GM23338 (cell line): ENCODE measurements at regions not wholly inside any gene's neighbourhood (a gene's known extent, or its start where the extent isn't known, plus 50 kb on each side); places are given as distances from the start of the nearest gene placed in this dataset.

Source experiments
- ATAC-seq: fragments of 200-7000 bp; cut with Tn5 transposase; 3 replicates; pipeline ENCODE4 v1.9.1; 2020
- DNase-seq: peaks from one replicate; pipeline ENCODE4 v3.0.0-alpha.2; 2015; ENCODE audit warnings: low spot score
- H2AFZ ChIP-seq: fragments of 200-600 bp; sonication (generic); 2 replicates; pipeline ENCODE4 v1.8.0; 2016; ENCODE audit warnings: antibody characterized with exemption, mild to moderate bottlenecking, moderate library complexity
- H3F3A ChIP-seq: fragments of 200-600 bp; sonication (generic); replicated peaks from 2 replicates; pipeline ENCODE4 v1.8.0; 2017; ENCODE audit warnings: antibody characterized with exemption, mixed run types, low read depth
- H3K27ac ChIP-seq: fragments of 200-600 bp; sonication (generic); 2 replicates; pipeline ENCODE4 v1.6.1; 2016; ENCODE audit warnings: low read depth
- H3K27me3 ChIP-seq: fragments of 200-600 bp; sonication (generic); 2 replicates; pipeline ENCODE4 v1.8.0; 2016; ENCODE audit warnings: mild to moderate bottlenecking, mixed run types, moderate library complexity; ENCODE audit not compliant: insufficient read depth
- H3K36me3 ChIP-seq: fragments of 200-600 bp; sonication (generic); 2 replicates; pipeline ENCODE4 v1.8.0; 2016; ENCODE audit warnings: mild to moderate bottlenecking; ENCODE audit not compliant: insufficient read depth
- H3K4me1 ChIP-seq: fragments of 200-600 bp; sonication (generic); 2 replicates; pipeline ENCODE4 v1.8.0; 2016; ENCODE audit warnings: mild to moderate bottlenecking, moderate library complexity; ENCODE audit not compliant: insufficient read depth
- H3K4me2 ChIP-seq: fragments of 200-600 bp; sonication (generic); 2 replicates; pipeline ENCODE4 v1.7.1; 2017; ENCODE audit warnings: mixed run types
- H3K4me3 ChIP-seq: fragments of 200-600 bp; sonication (generic); 2 replicates; pipeline ENCODE4 v1.6.1; 2016; ENCODE audit warnings: mixed run types
- H3K79me2 ChIP-seq: fragments of 200-600 bp; sonication (generic); replicated peaks from 2 replicates; pipeline ENCODE4 v1.8.0; 2017; ENCODE audit warnings: mild to moderate bottlenecking; ENCODE audit not compliant: insufficient read depth
- H3K9me2 ChIP-seq: fragments of 200-600 bp; sonication (generic); 2 replicates; pipeline ENCODE4 v1.8.0; 2017; ENCODE audit not compliant: insufficient read depth
- H4K20me1 ChIP-seq: fragments of 200-600 bp; sonication (generic); replicated peaks from 2 replicates; pipeline ENCODE4 v1.8.0; 2017; ENCODE audit warnings: mild to moderate bottlenecking; ENCODE audit not compliant: insufficient read depth
- H3K27ac Mint-ChIP-seq: 2 replicates; pipeline ENCODE4 v1.8.0; 2020; ENCODE audit warnings: inconsistent platforms, mild to moderate bottlenecking, moderate library complexity, mixed read lengths
- H3K27me3 Mint-ChIP-seq: 3 replicates; pipeline ENCODE4 v1.8.0; 2022; ENCODE audit warnings: low read depth, mild to moderate bottlenecking, moderate library complexity, mixed read lengths, inconsistent platforms; ENCODE audit not compliant: insufficient read depth, poor library complexity
- H3K36me3 Mint-ChIP-seq: 3 replicates; pipeline ENCODE4 v1.8.0; 2021; ENCODE audit warnings: low read depth, mild to moderate bottlenecking, inconsistent platforms, moderate library complexity, mixed read lengths
- H3K4me1 Mint-ChIP-seq: 3 replicates; pipeline ENCODE4 v1.8.0; 2020; ENCODE audit warnings: mild to moderate bottlenecking, inconsistent platforms, mixed read lengths
- H3K4me3 Mint-ChIP-seq: 3 replicates; pipeline ENCODE4 v1.8.0; 2021; ENCODE audit warnings: moderate library complexity, mild to moderate bottlenecking, inconsistent platforms, mixed read lengths
- H3K9me3 Mint-ChIP-seq: 3 replicates; pipeline ENCODE4 v1.8.0; 2020; ENCODE audit warnings: moderate library complexity, mild to moderate bottlenecking, inconsistent platforms, mixed read lengths
- CREB1 ChIP-seq: fragments of 250-450 bp; sonication (Bioruptor Pico); IDR thresholded peaks from 2 replicates; pipeline ENCODE4 v1.5.0; 2020; ENCODE audit warnings: low read depth, mild to moderate bottlenecking, moderate library complexity
- EZH2 ChIP-seq: fragments of 200-600 bp; sonication (generic); IDR thresholded peaks from one replicate; pipeline ENCODE4 v1.8.0; 2017; ENCODE audit warnings: antibody characterized with exemption, mild to moderate bottlenecking, low read depth; ENCODE audit not compliant: unreplicated experiment
- EZH2phosphoT487 ChIP-seq: fragments of 200-600 bp; sonication (generic); IDR thresholded peaks from one replicate; pipeline ENCODE4 v1.8.1; 2018; ENCODE audit warnings: antibody characterized with exemption; ENCODE audit not compliant: unreplicated experiment
- JUNB ChIP-seq: IDR thresholded peaks from one replicate; pipeline ENCODE4 v1.6.1; 2016; ENCODE audit warnings: antibody characterized with exemption; ENCODE audit not compliant: unreplicated experiment
- NANOG ChIP-seq: IDR thresholded peaks from 2 replicates; pipeline ENCODE4 v1.6.1; 2016; ENCODE audit warnings: antibody characterized with exemption, borderline replicate concordance
- POLR2AphosphoS5 ChIP-seq: IDR thresholded peaks from 2 replicates; pipeline ENCODE4 v1.6.1; 2016; ENCODE audit warnings: antibody characterized with exemption, low read depth
- STAT1 ChIP-seq: IDR thresholded peaks from one replicate; pipeline ENCODE4 v1.6.1; 2016; ENCODE audit warnings: antibody characterized with exemption; ENCODE audit not compliant: unreplicated experiment
- ZNF114 ChIP-seq: fragments of 250-450 bp; sonication (Bioruptor Pico); IDR thresholded peaks from 2 replicates; pipeline ENCODE4 v1.5.0; 2020; ENCODE audit warnings: mild to moderate bottlenecking, moderate library complexity
- ZNF331 ChIP-seq: fragments of 250-450 bp; sonication (Bioruptor Pico); IDR thresholded peaks from 2 replicates; pipeline ENCODE4 v1.5.0; 2020; ENCODE audit warnings: low read depth, mild to moderate bottlenecking, moderate library complexity
- TF ChIP-seq, protein P1 (sequence below), 2 experiments: fragments of 200-600 bp in 1 of 2; sonication (generic) in 1 of 2; conservative IDR thresholded peaks; 2 replicates each; pipeline versions ENCODE4 v1.5.1 to v1.6.1; 2016 to 2017; ENCODE audit warnings: antibody characterized with exemption in 2 of 2, low read depth in 2 of 2, mild to moderate bottlenecking in 2 of 2, moderate library complexity in 1 of 2
- TF ChIP-seq, protein P2 (sequence below): IDR thresholded peaks from 2 replicates; pipeline ENCODE4 v1.6.1; 2016; ENCODE audit warnings: antibody characterized with exemption
- TF ChIP-seq, protein P3 (sequence below): IDR thresholded peaks from one replicate; pipeline ENCODE4 v1.6.1; 2018; ENCODE audit warnings: antibody characterized with exemption; ENCODE audit not compliant: unreplicated experiment

DNA sequence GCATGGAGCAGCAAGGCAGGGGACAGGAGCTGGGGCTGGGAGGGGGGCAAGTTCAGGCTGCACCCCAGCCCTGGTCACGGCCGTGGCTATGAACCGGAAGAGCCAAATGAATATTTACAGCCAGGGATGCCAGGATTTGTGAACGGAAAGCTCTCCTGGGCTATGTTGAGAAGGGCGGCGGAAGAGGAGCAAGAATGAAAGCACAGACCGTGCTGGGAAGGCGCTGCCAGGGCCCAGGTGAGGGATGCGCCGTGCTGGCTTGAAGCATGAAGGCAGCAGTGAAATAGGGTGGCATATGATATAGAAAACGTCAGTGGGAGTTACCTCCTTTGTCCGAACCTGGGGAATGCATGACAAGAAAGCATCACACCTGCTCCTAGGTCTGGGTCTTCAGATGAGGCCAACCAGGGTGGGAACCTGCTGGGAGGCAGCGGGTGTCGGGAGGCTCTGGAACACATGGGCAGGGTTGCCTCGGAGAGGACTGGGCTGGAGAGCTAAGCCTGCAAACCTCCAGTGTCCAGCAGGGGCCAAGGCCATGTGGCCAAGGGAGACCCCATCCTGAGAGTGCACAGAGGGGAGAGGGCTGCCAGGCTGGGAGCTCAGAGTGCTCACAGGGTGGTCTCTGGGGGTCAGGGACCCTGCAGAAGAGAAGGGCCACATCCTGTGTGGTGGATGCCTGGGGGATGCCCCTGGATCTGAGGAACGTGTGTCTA, 120.6 kb upstream of the TCERG1L start:
- Histone ChIP-seq H3K36me3 (no peaks in the 10 kb centered on the region), H3K79me2 (no peaks in the 10 kb centered on the region), H3K4me2 (no peak overlapping the region), H4K20me1 (no peaks in the 10 kb centered on the region), H3F3A (no peaks in the 10 kb centered on the region), H3K9me2 (no peaks in the 10 kb centered on the region), H2AFZ (no peak overlapping the region), H3K27me3 (no peaks in the 10 kb centered on the region), H3K4me1 (no peaks in the 10 kb centered on the region), H3K4me3 (no peak overlapping the region), H3K27ac (no peak overlapping the region)
- TF ChIP-seq CREB1 (CRISPR knock-in tag) = no peak
- no peak overlapping the region for H3K4me3 Mint-ChIP-seq
- peaks cover 3% of the 10 kb centered on the region for H3K27me3 Mint-ChIP-seq
- no peaks in the 10 kb centered on the region for H3K4me1 Mint-ChIP-seq
- no peak overlapping the region for H3K27ac Mint-ChIP-seq
- H3K36me3 Mint-ChIP-seq = peaks cover 27% of the 10 kb centered on the region; the same call in 2 of the 3 replicates
- no peak for DNase-seq
- no peak for ATAC-seq
- H3K9me3 Mint-ChIP-seq = peaks cover 95% of the 10 kb centered on the region

DNA sequence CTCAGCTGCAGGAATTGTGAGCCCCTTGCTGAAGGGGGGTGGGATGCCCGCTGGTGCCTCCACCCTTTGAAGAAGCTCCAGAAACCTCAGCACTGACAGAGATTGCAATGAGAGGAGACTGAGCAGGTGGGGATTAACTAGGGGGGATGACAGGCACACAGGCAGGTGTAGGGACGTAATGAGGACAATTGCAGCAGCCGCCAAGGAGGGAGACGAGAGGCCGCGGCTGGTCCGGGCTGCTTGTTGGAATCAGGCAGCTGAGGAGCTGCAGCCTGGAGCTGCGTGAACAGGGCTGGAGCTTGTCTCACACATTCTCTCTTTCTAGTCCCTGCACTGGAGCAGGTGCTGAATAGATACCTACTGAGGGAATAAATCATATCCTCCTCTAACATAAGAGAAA, 122.0 kb upstream of the TCERG1L start:
- H3K27me3 Mint-ChIP-seq = peaks cover 3% of the 10 kb centered on the region
- Histone ChIP-seq H3K4me2 (no peak overlapping the region), H3K79me2 (no peaks in the 10 kb centered on the region), H3K27me3 (no peaks in the 10 kb centered on the region), H3K36me3 (no peaks in the 10 kb centered on the region), H3F3A (no peaks in the 10 kb centered on the region), H3K4me3 (no peak overlapping the region), H2AFZ (no peak overlapping the region), H3K4me1 (no peaks in the 10 kb centered on the region), H3K27ac (no peak overlapping the region), H4K20me1 (no peaks in the 10 kb centered on the region), H3K9me2 (no peaks in the 10 kb centered on the region)
- ATAC-seq (no peak), DNase-seq (no peak)
- H3K4me1 Mint-ChIP-seq = no peaks in the 10 kb centered on the region
- no peak overlapping the region for H3K4me3 Mint-ChIP-seq
- peaks cover 22% of the 10 kb centered on the region; the same call in 2 of the 3 replicates for H3K36me3 Mint-ChIP-seq
- H3K9me3 Mint-ChIP-seq = peaks cover 96% of the 10 kb centered on the region
- no peak overlapping the region for H3K27ac Mint-ChIP-seq
- TF ChIP-seq STAT1 = no peak
- no peak for TF ChIP-seq CREB1 (CRISPR knock-in tag)
- TF ChIP-seq ZNF331 (CRISPR knock-in tag) = no peak
- TF ChIP-seq, protein P1, sequence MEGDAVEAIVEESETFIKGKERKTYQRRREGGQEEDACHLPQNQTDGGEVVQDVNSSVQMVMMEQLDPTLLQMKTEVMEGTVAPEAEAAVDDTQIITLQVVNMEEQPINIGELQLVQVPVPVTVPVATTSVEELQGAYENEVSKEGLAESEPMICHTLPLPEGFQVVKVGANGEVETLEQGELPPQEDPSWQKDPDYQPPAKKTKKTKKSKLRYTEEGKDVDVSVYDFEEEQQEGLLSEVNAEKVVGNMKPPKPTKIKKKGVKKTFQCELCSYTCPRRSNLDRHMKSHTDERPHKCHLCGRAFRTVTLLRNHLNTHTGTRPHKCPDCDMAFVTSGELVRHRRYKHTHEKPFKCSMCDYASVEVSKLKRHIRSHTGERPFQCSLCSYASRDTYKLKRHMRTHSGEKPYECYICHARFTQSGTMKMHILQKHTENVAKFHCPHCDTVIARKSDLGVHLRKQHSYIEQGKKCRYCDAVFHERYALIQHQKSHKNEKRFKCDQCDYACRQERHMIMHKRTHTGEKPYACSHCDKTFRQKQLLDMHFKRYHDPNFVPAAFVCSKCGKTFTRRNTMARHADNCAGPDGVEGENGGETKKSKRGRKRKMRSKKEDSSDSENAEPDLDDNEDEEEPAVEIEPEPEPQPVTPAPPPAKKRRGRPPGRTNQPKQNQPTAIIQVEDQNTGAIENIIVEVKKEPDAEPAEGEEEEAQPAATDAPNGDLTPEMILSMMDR (conservative IDR thresholded peaks at IDR 0.05; ENCODE audit: low read depth in 2 of 2) = no peak

DNA sequence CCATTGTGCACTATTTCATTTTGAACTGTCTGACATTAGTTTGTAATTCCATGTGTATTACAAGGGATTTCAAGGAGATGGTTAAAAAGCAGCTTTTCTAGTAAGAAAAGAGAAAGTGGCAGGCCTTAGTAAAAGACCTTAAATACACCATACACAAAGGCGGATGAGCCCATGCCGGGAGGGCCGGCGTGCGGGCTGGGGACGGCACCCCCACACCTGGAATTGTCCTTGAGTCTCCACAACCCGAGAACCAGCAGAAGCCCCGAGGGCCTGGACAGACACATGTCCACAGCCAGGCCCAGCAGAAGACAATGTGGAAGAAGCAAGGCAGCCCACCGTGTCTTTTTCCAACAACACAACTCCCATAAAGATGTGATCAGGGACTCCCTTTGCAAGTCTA, 123.7 kb upstream of the TCERG1L start:
- Mint-ChIP-seq H3K4me1 (no peaks in the 10 kb centered on the region), H3K27me3 (peaks cover 7% of the 10 kb centered on the region), H3K36me3 (peaks cover 20% of the 10 kb centered on the region), H3K27ac (no peak overlapping the region), H3K9me3 (peaks cover 94% of the 10 kb centered on the region), H3K4me3 (no peak overlapping the region)
- H3K4me3 ChIP-seq = no peak overlapping the region
- no peaks in the 10 kb centered on the region for H3K36me3 ChIP-seq
- H4K20me1 ChIP-seq = no peaks in the 10 kb centered on the region
- DNase-seq (no peak), ATAC-seq (no peak)
- H3F3A ChIP-seq = no peaks in the 10 kb centered on the region
- no peak for TF ChIP-seq CREB1 (CRISPR knock-in tag)
- TF ChIP-seq, protein P2, sequence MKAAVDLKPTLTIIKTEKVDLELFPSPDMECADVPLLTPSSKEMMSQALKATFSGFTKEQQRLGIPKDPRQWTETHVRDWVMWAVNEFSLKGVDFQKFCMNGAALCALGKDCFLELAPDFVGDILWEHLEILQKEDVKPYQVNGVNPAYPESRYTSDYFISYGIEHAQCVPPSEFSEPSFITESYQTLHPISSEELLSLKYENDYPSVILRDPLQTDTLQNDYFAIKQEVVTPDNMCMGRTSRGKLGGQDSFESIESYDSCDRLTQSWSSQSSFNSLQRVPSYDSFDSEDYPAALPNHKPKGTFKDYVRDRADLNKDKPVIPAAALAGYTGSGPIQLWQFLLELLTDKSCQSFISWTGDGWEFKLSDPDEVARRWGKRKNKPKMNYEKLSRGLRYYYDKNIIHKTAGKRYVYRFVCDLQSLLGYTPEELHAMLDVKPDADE = no peak
- TF ChIP-seq ZNF114 = no peak
- no peak for TF ChIP-seq NANOG
- no peak for TF ChIP-seq JUNB
- TF ChIP-seq EZH2 = no peak
- no peak for TF ChIP-seq EZH2phosphoT487
- TF ChIP-seq, protein P3, sequence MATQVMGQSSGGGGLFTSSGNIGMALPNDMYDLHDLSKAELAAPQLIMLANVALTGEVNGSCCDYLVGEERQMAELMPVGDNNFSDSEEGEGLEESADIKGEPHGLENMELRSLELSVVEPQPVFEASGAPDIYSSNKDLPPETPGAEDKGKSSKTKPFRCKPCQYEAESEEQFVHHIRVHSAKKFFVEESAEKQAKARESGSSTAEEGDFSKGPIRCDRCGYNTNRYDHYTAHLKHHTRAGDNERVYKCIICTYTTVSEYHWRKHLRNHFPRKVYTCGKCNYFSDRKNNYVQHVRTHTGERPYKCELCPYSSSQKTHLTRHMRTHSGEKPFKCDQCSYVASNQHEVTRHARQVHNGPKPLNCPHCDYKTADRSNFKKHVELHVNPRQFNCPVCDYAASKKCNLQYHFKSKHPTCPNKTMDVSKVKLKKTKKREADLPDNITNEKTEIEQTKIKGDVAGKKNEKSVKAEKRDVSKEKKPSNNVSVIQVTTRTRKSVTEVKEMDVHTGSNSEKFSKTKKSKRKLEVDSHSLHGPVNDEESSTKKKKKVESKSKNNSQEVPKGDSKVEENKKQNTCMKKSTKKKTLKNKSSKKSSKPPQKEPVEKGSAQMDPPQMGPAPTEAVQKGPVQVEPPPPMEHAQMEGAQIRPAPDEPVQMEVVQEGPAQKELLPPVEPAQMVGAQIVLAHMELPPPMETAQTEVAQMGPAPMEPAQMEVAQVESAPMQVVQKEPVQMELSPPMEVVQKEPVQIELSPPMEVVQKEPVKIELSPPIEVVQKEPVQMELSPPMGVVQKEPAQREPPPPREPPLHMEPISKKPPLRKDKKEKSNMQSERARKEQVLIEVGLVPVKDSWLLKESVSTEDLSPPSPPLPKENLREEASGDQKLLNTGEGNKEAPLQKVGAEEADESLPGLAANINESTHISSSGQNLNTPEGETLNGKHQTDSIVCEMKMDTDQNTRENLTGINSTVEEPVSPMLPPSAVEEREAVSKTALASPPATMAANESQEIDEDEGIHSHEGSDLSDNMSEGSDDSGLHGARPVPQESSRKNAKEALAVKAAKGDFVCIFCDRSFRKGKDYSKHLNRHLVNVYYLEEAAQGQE = no peak
- no peak for TF ChIP-seq POLR2AphosphoS5
- H3K27me3 ChIP-seq = no peaks in the 10 kb centered on the region
- no peak overlapping the region for H2AFZ ChIP-seq
- no peaks in the 10 kb centered on the region for H3K4me1 ChIP-seq
- no peaks in the 10 kb centered on the region for H3K9me2 ChIP-seq
- H3K4me2 ChIP-seq = no peak overlapping the region
- no peak overlapping the region for H3K27ac ChIP-seq
- no peaks in the 10 kb centered on the region for H3K79me2 ChIP-seq
